HG03095 (cell line): ENCODE measurements at regions not wholly inside any gene's neighbourhood (a gene's known extent, or its start where the extent isn't known, plus 50 kb on each side); places are given as distances from the start of the nearest gene placed in this dataset.
A peak's percentile ranks its signal among the peaks of the same experiment; 100 is the strongest.

ENCODE experiments used
- ATAC-seq: cut with Tn5 transposase; IDR thresholded peaks from one replicate; pipeline ENCODE4 v1.9.1; 2021; ENCODE audit warnings: moderate library complexity; ENCODE audit not compliant: unreplicated experiment

GRCh38 chr12:97082029-97082428 is 175.0 kb downstream of the NEDD1 start:
- no peak for ATAC-seq

- no peak for ATAC-seq
Observed at GRCh38 chr12:97093187-97093683, 186.2 kb downstream of the NEDD1 start.

DNA sequence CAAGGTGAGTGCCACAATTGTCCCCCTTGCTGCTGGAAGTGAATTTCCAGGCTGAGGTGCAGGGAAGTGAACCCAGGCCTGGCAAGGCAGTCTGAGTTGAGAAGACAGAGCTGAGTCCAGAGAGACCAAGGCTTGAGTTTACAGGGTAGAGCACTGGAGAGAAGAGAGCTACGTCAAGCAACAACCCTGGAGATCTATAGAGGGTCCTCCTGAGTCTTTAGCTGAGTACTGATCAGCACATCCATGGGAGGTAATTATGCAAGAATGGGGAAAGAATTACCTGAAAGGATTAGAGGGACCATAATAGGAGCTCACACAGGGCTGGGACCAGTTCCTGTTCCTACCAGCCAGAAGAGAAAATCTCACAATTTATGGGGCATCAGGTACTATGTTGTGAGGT is 190.7 kb downstream of the NEDD1 start:
- no peak for ATAC-seq

GRCh38 chr12:97109441-97109840 is 202.4 kb downstream of the NEDD1 start:
- ATAC-seq, result no peak

DNA sequence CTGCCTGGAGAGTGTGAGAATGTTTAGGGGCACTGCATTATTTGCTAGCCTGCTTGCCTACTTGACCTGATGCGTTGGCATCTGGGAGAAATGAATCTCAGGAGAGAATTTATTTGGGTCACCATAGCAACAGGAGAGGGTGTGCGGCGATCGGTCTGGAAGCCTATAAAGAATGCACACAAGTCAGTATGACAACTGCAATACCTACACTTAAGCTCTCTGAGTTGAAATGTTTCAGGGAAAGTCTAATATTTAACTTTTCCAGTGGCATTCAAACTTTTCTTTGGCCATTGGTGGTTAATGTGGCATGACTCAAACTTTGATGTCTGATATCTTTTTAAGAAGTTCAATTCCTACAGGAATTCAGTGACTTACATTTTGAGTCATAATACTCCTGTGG is 205.1 kb downstream of the NEDD1 start:
- no peak for ATAC-seq

GRCh38 chr12:97118796-97119375 is 211.8 kb downstream of the NEDD1 start:
- no peak for ATAC-seq

- no peak for ATAC-seq
Observed at GRCh38 chr12:97127061-97127460, 220.0 kb downstream of the NEDD1 start.

GRCh38 chr12:97131220-97131981 is 224.3 kb downstream of the NEDD1 start:
- no peak for ATAC-seq

DNA sequence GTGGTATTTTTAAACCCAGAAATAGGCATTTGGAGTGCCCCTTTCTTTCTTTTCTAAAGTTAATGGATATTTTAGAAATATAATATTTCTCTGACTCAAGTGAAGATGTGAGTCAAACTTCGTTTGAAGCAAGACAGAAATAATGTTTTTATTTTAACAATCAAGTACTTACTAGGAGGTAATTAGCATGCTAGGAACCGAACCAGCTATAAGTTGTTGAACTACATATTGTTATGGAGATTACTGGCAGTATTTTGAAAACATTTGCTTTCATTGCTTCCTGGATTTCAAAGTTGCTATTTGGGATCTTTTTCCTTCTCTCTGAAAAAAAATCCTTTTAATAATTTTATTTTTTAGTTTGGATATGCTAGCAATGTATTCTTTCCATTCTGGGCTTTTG is 225.2 kb downstream of the NEDD1 start:
- ATAC-seq, result no peak

DNA sequence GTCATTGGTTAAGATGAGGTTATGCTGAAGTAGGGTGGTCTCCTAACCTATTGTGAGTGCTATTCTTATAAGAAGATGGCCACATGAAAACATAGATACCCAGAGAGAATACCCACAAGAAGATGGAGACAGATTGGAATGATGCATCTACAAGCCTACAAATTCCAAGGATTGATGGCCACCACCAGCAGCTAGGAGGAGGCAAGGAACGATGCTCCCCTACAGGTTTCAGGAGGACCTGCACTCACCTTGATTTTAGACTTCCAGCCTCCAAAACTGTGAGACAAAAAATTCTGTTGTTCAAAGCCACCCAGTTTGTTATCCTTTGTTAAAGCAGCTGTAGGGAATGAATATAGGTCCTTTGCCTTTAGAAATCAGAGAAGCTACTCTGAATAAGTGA is 227.4 kb downstream of the NEDD1 start:
- no peak for ATAC-seq

GRCh38 chr12:97140355-97140754 is 233.3 kb downstream of the NEDD1 start:
- ATAC-seq, result no peak

GRCh38 chr12:97142737-97143410 is 235.8 kb downstream of the NEDD1 start:
- ATAC-seq, result no peak

- peak; percentile 98 for ATAC-seq
Observed at GRCh38 chr12:97148941-97149559, 242.0 kb downstream of the NEDD1 start.

DNA sequence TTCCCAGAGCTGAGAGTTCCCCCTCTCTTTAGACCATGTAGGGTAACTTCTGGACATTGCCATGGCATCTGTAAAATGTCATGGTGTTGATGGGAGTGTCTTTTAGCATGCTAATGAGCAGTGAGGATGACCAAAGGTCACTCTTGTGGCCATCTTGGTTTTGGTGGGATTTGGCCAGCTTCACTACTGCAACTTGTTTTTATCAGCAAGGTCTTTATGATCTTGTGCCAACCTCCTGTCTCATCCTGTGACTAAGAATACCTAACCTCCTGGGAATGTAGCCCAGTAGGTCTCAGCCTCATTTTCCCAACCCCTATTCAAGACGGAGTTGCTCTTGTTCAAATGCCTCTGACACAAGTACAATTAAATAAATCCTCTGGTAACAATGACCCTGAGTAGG is 244.4 kb downstream of the NEDD1 start:
- no peak for ATAC-seq

DNA sequence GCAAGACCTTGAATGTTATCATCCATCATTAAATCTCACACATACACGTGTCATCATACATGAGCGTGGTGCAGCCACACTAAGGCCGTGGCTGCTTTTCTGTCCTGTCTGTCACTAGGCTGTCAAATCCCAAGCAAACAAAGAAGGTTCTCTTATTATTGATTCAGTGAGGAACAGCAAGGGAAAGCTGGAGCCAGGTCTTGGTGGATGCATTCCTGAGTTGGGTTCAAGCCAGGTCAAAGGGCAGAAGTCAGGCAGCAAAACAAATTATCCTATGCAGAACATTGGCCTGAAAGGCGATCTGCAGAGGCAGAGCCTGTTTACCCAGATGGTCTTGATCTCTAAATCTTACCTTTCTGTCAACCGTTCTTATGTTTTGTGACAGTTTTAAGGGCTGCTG is 252.3 kb downstream of the NEDD1 start:
- ATAC-seq, result no peak

- no peak for ATAC-seq
Observed at GRCh38 chr12:97160277-97160676, 253.2 kb downstream of the NEDD1 start.

DNA sequence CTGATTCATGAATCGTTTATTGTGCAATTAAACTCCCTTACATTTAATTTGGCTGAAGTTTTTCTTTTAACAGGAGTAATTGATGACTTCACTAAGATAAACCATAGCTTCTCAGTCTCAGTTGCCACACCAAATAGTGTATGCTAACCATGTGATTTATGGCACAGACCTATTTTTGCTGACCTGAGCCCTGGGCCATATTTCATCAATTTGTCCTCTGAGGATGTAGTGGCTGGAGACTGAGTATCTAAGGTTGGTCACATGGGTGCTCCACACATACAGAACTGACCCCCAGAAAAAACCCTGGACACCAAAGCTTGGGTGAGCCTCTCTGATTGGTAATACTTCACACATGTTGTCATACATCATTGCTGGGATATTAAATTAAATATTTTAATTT is 255.1 kb downstream of the NEDD1 start:
- no peak for ATAC-seq

- no peak for ATAC-seq
Observed at GRCh38 chr12:97164936-97165335, 257.9 kb downstream of the NEDD1 start.

GRCh38 chr12:97167598-97167997 is 260.5 kb downstream of the NEDD1 start:
- no peak for ATAC-seq

DNA sequence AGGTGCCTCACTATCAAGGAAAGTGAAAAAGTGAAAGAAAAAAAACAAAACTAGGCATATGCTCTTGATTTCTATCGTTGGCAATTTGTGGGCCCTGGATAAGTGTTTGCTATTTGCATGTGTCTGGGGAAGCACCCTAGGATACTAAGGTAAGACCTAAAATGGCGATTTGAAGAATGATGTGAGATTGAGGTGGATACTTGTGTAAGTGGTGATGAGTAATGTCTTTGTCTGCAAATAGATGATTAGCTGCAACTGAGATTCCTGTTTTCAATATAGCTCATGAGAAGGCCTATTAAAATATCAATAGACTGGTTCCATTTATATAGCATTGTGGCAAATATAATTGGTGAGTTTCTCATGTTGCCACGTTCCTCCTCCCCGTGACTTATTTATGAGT is 261.7 kb downstream of the NEDD1 start:
- no peak for ATAC-seq

DNA sequence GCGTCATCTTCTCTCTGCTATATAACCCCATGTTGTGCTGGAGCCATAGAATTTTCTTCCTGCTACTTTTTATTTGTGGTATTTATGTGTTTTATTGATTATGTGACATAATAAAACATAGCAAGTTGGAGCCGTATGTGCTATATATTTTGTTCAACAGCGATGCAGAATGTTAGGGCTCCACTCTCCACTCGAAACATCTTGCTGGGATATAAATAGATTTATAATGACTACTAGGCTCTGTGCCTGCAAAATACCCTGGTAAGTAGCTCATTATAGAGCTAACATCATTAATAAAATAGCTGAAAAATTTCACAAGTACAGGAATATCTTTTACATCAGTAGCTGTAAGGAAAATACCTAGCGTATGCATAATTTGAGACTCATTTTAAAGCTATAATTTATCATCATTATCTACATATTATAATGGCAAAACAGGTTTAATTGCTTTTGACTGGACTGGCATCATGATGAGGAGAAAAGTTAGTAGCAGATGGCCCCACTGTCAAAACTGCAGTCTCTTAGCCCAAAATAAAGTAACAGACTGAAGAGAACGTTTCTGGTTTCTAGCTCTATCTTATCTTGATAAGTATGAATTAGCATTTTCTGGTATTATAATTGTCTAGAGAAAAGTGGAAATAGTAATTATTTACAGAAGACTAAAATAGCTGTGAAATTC is 263.0 kb downstream of the NEDD1 start:
- no peak for ATAC-seq
